ENCODE measurements at regions not wholly inside any gene's neighbourhood (a gene's known extent, or its start where the extent isn't known, plus 50 kb on each side); places are given as distances from the start of the nearest gene placed in this dataset.

DNA sequence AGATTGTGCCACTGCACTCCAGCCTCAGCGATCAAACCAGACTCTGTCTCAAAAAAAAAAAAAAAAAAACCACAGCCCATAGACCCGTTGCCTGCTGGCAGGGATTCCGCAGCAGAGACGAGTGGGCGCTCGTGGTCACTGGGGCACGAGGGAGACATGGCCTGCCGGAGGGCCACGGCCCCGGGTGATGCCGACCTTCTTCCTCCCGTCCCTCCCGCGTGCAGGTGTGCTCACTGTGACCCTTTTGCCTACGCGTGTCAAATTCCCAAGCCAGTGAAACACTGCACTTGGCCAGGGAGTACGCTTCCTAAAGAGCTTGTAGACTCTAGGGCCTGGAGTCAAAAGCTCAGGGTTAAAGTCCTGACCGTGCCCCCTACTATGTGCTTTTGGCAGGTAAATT lies 397.6 kb upstream of the MYT1L start:
- Histone ChIP-seq H2AFZ (ENCODE audit: low read length) (no peak overlapping the region), H3K9ac (ENCODE audit: low read length) (no peak overlapping the region), H3F3A (ENCODE audit: insufficient read depth, low read length) (no peaks in the 10 kb centered on the region), H3K4me2 (ENCODE audit: low read length) (no peak overlapping the region), H3K9me3 (ENCODE audit: low read length) (no peaks in the 10 kb centered on the region), H4K20me1 (ENCODE audit: insufficient read depth, low read length) (no peaks in the 10 kb centered on the region), H3K27ac (ENCODE audit: low read depth, low read length, poor library complexity, severe bottlenecking) (no peak overlapping the region), H3K36me3 (ENCODE audit: insufficient read depth, low read length) (no peaks in the 10 kb centered on the region), H3K4me1 (ENCODE audit: insufficient read depth, low read length, severe bottlenecking) (no peaks in the 10 kb centered on the region), H3K4me3 (ENCODE audit: low read depth, low read length, poor library complexity, severe bottlenecking) (no peak overlapping the region), H3K79me2 (ENCODE audit: insufficient read depth, low read length) (no peaks in the 10 kb centered on the region), H3K27me3 (ENCODE audit: insufficient read depth, low read length) (0 out of 2 replicates have a peak, but pooled peaks cover 3% of the 10 kb centered on the region), H3K9me2 (ENCODE audit: low read depth, low read length) (no peaks in the 10 kb centered on the region)
- TF ChIP-seq EZH2 (IDR thresholded peaks at IDR 0.05; ENCODE audit: borderline replicate concordance, low read length) (no peak), CTCF (IDR thresholded peaks at IDR 0.05; ENCODE audit: low read length) (no peak)

DNA sequence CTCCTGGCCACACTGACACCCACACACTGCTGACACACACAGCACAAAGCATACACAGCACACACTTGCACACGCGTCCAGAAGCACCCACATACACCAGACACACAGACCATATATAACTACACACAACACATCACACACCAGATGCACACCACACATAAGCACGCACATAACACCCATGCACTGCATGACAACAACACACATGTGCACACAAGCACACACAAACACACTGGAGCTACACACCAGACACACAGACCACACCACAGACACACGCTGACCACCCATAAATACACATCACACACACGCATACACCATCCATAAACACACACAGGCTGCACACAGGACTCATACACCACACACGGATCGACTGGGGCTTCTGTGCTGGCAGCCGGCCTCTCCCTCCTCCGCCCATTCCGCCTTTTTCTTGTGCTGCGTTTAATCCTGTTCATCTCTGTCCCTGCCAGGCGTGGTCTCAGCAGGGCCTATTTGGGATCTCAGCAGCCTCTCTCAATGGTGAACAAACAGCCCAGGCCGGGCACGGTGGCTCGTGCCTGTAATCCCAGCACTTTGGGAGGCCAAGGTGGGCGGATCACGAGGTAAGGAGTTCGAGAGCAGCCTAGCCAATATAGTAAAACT lies 396.9 kb upstream of the MYT1L start:
- Histone ChIP-seq H2AFZ (ENCODE audit: low read length) (no peak overlapping the region), H3F3A (ENCODE audit: insufficient read depth, low read length) (no peaks in the 10 kb centered on the region), H3K9me3 (ENCODE audit: low read length) (no peaks in the 10 kb centered on the region), H3K4me2 (ENCODE audit: low read length) (no peak overlapping the region), H3K9ac (ENCODE audit: low read length) (no peak overlapping the region), H3K79me2 (ENCODE audit: insufficient read depth, low read length) (no peaks in the 10 kb centered on the region), H3K27ac (ENCODE audit: low read depth, low read length, poor library complexity, severe bottlenecking) (no peak overlapping the region), H3K27me3 (ENCODE audit: insufficient read depth, low read length) (0 out of 2 replicates have a peak, but pooled peaks cover 3% of the 10 kb centered on the region), H3K4me3 (ENCODE audit: low read depth, low read length, poor library complexity, severe bottlenecking) (no peak overlapping the region), H3K4me1 (ENCODE audit: insufficient read depth, low read length, severe bottlenecking) (no peaks in the 10 kb centered on the region), H4K20me1 (ENCODE audit: insufficient read depth, low read length) (no peaks in the 10 kb centered on the region), H3K36me3 (ENCODE audit: insufficient read depth, low read length) (no peaks in the 10 kb centered on the region), H3K9me2 (ENCODE audit: low read depth, low read length) (no peaks in the 10 kb centered on the region)
- TF ChIP-seq EZH2 (IDR thresholded peaks at IDR 0.05; ENCODE audit: borderline replicate concordance, low read length), result no peak

DNA sequence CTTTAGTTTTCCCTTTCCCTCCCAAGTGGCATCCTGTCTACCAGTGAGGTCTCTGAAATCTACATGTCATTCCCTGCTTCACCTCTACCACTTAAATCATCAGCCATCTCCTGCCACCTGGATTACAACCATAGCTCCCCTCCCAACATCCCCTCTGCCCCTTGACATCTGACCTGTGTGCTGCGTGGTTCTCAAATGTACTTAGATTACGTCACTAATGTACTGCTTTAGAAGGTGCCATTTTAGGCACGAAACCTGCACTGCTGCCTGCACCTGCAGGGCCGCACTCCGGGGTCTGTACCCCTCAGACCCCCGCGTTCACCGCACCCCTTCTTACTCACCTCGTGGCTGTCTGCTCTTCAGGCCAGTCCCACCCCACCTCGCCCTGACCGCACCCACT lies 395.1 kb upstream of the MYT1L start:
- no peaks in the 10 kb centered on the region for H3K4me1 ChIP-seq (ENCODE audit: insufficient read depth, low read length, severe bottlenecking)
- TF ChIP-seq CTCF (IDR thresholded peaks at IDR 0.05; ENCODE audit: low read length) (no peak), EZH2 (IDR thresholded peaks at IDR 0.05; ENCODE audit: borderline replicate concordance, low read length) (no peak)
- no peaks in the 10 kb centered on the region for H3K9me2 ChIP-seq (ENCODE audit: low read depth, low read length)
- H3K9me3 ChIP-seq (ENCODE audit: low read length), result no peaks in the 10 kb centered on the region
- H3K4me2 ChIP-seq (ENCODE audit: low read length), result no peak overlapping the region
- H3K79me2 ChIP-seq (ENCODE audit: insufficient read depth, low read length), result no peaks in the 10 kb centered on the region
- H3F3A ChIP-seq (ENCODE audit: insufficient read depth, low read length), result no peaks in the 10 kb centered on the region
- 0 out of 2 replicates have a peak, but pooled peaks cover 3% of the 10 kb centered on the region for H3K27me3 ChIP-seq (ENCODE audit: insufficient read depth, low read length)
- no peak overlapping the region for H3K4me3 ChIP-seq (ENCODE audit: low read depth, low read length, poor library complexity, severe bottlenecking)
- no peak overlapping the region for H2AFZ ChIP-seq (ENCODE audit: low read length)
- H3K36me3 ChIP-seq (ENCODE audit: insufficient read depth, low read length), result no peaks in the 10 kb centered on the region
- H3K9ac ChIP-seq (ENCODE audit: low read length), result no peak overlapping the region
- H3K27ac ChIP-seq (ENCODE audit: low read depth, low read length, poor library complexity, severe bottlenecking), result no peak overlapping the region
- H4K20me1 ChIP-seq (ENCODE audit: insufficient read depth, low read length), result no peaks in the 10 kb centered on the region

DNA sequence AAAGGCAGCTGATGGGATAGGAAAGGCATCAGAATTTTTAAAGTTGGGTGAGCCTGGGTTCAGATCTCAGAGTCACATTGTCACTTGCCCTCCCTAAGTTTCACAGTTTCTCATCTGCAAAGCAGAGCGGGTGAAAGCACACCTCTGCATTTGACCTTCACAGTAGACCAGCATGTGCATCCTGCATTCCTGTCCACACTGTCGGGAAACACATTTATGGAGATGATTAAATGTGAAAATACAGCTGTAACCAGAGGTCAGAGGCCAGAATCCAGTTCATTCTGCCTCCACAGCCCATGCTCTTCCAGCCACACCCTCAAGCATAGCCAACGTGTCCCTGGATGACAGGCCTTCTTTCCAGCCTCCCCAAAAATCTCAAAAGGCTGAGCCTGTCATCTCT lies 392.0 kb upstream of the MYT1L start:
- H3K27me3 ChIP-seq (ENCODE audit: insufficient read depth, low read length), result 0 out of 2 replicates have a peak, but pooled peaks cover 3% of the 10 kb centered on the region
- H3K79me2 ChIP-seq (ENCODE audit: insufficient read depth, low read length), result no peaks in the 10 kb centered on the region
- H3K4me1 ChIP-seq (ENCODE audit: insufficient read depth, low read length, severe bottlenecking), result no peaks in the 10 kb centered on the region

More for the DNA sequence above, 392.0 kb upstream of the MYT1L start:
- no peaks in the 10 kb centered on the region for H3K9me2 ChIP-seq (ENCODE audit: low read depth, low read length)
- H3K4me2 ChIP-seq (ENCODE audit: low read length), result no peak overlapping the region
- H3K36me3 ChIP-seq (ENCODE audit: insufficient read depth, low read length), result no peaks in the 10 kb centered on the region
- TF ChIP-seq CTCF (IDR thresholded peaks at IDR 0.05; ENCODE audit: low read length), result no peak
- no peak for TF ChIP-seq EZH2 (IDR thresholded peaks at IDR 0.05; ENCODE audit: borderline replicate concordance, low read length)
- H3K27ac ChIP-seq (ENCODE audit: low read depth, low read length, poor library complexity, severe bottlenecking), result no peak overlapping the region
- no peaks in the 10 kb centered on the region for H3F3A ChIP-seq (ENCODE audit: insufficient read depth, low read length)
- no peaks in the 10 kb centered on the region for H4K20me1 ChIP-seq (ENCODE audit: insufficient read depth, low read length)
- no peak overlapping the region for H3K9ac ChIP-seq (ENCODE audit: low read length)
- no peak overlapping the region for H2AFZ ChIP-seq (ENCODE audit: low read length)
- no peaks in the 10 kb centered on the region for H3K9me3 ChIP-seq (ENCODE audit: low read length)
- no peak overlapping the region for H3K4me3 ChIP-seq (ENCODE audit: low read depth, low read length, poor library complexity, severe bottlenecking)
